Nephron progenitor cell (in vitro differentiated cells): ENCODE measurements at regions not wholly inside any gene's neighbourhood (a gene's known extent, or its start where the extent isn't known, plus 50 kb on each side); places are given as distances from the start of the nearest gene placed in this dataset.
A peak's percentile ranks its signal among the peaks of the same experiment; 100 is the strongest.

ENCODE experiments used
- DNase-seq: peaks from one replicate; pipeline ENCODE4 v3.0.0; 2021
- H3K27ac Mint-ChIP-seq: 2 replicates; pipeline ENCODE4 v1.8.0; 2021; ENCODE audit warnings: mild to moderate bottlenecking, moderate library complexity, mixed read lengths
- H3K27me3 Mint-ChIP-seq: 2 replicates; pipeline ENCODE4 v1.8.0; 2021; ENCODE audit warnings: mild to moderate bottlenecking, low read depth, mixed read lengths; ENCODE audit not compliant: poor library complexity
- H3K36me3 Mint-ChIP-seq: 2 replicates; pipeline ENCODE4 v1.8.0; 2021; ENCODE audit warnings: low read depth, mixed read lengths
- H3K4me1 Mint-ChIP-seq: 2 replicates; pipeline ENCODE4 v1.8.0; 2021; ENCODE audit warnings: mixed read lengths
- H3K4me3 Mint-ChIP-seq: 2 replicates; pipeline ENCODE4 v1.8.0; 2021; ENCODE audit warnings: mild to moderate bottlenecking, moderate library complexity, mixed read lengths
- H3K9me3 Mint-ChIP-seq: 2 replicates; pipeline ENCODE4 v1.8.0; 2021; ENCODE audit warnings: mild to moderate bottlenecking, moderate library complexity, mixed read lengths
- CTCF ChIP-seq: fragments of 200-600 bp; sonication (generic); IDR thresholded peaks from 2 replicates; pipeline ENCODE4 v1.5.0; 2021; ENCODE audit warnings: antibody characterized with exemption

- H3K27me3 Mint-ChIP-seq: no peaks in the 10 kb centered on the region
- no peak overlapping the region for H3K27ac Mint-ChIP-seq
- DNase-seq: no peak
- H3K4me1 Mint-ChIP-seq: peaks cover 23% of the 10 kb centered on the region
- H3K4me3 Mint-ChIP-seq: no peak overlapping the region
- no peak for TF ChIP-seq CTCF
- no peaks in the 10 kb centered on the region for H3K9me3 Mint-ChIP-seq
- no peaks in the 10 kb centered on the region for H3K36me3 Mint-ChIP-seq
Observed at GRCh38 chr5:124550731-124551130, 195.7 kb downstream of the ZNF608 start.

- Mint-ChIP-seq H3K9me3 (no peaks in the 10 kb centered on the region), H3K27ac (no peak overlapping the region), H3K4me1 (peaks cover 23% of the 10 kb centered on the region), H3K36me3 (no peaks in the 10 kb centered on the region), H3K27me3 (no peaks in the 10 kb centered on the region), H3K4me3 (no peak overlapping the region)
- TF ChIP-seq CTCF: no peak
- no peak for DNase-seq
Observed at GRCh38 chr5:124549891-124550436, 196.5 kb downstream of the ZNF608 start.

DNA sequence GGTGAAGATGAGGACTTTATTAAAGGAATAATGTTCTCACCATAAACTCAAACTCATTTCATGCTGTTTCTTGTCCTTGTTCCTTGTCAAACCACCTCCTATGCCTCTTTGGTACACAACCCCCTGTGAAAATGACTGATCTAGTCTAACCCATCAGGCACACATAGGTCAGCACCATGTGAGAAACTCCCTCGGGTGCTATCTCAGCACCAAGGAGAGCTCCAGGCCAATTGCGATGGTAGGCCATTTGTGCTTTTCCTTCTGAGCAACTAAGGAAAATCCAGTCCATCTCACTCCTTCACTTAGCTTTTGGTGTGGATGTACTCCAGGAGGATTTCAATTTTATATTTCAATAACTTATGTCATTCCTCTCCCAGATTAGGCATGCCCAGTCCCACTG is 199.8 kb downstream of the ZNF608 start:
- Mint-ChIP-seq H3K27ac (no peak overlapping the region), H3K36me3 (no peaks in the 10 kb centered on the region), H3K27me3 (no peaks in the 10 kb centered on the region), H3K4me1 (peaks cover 17% of the 10 kb centered on the region), H3K4me3 (no peak overlapping the region), H3K9me3 (peaks cover 3% of the 10 kb centered on the region)
- no peak for TF ChIP-seq CTCF
- DNase-seq: peak; percentile 66

GRCh38 chr5:124544366-124545055 is 201.9 kb downstream of the ZNF608 start:
- DNase-seq: no peak
- Mint-ChIP-seq H3K36me3 (no peaks in the 10 kb centered on the region), H3K9me3 (peaks cover 3% of the 10 kb centered on the region), H3K27me3 (peaks cover 4% of the 10 kb centered on the region), H3K27ac (no peak overlapping the region), H3K4me1 (peaks cover 2% of the 10 kb centered on the region), H3K4me3 (no peak overlapping the region)
- no peak for TF ChIP-seq CTCF

- DNase-seq: no peak
- Mint-ChIP-seq H3K36me3 (no peaks in the 10 kb centered on the region), H3K4me1 (peaks cover 29% of the 10 kb centered on the region), H3K9me3 (peaks cover 7% of the 10 kb centered on the region), H3K4me3 (no peak overlapping the region), H3K27me3 (peaks cover 9% of the 10 kb centered on the region), H3K27ac (no peak overlapping the region)
- TF ChIP-seq CTCF: no peak
Observed at GRCh38 chr5:124538931-124539330, 207.5 kb downstream of the ZNF608 start.

DNA sequence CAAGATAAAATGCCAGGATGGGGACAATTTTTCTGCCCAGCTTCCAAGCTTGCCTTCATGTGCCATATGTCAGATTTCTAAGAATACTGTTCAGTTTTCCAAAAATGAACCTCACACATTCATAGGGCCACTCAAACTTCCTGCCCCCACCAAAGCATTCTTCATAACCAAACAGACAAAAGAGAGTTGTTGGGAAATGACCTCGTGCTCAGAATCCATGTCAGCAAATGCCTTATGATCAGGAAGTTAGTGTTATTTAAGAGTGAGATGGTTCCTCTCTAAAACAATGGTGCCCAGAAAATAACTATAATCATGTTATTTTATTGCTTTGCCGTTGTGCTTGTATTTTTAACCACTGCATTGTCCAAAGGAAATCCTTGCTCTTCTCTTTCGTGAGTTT is 208.2 kb downstream of the ZNF608 start:
- Mint-ChIP-seq H3K4me1 (peaks cover 29% of the 10 kb centered on the region), H3K27me3 (peaks cover 14% of the 10 kb centered on the region), H3K36me3 (peaks cover 7% of the 10 kb centered on the region), H3K4me3 (no peak overlapping the region), H3K9me3 (peaks cover 9% of the 10 kb centered on the region), H3K27ac (no peak overlapping the region)
- TF ChIP-seq CTCF: no peak
- no peak for DNase-seq
